22Rv1 (cell line): ENCODE measurements at regions not wholly inside any gene's neighbourhood (a gene's known extent, or its start where the extent isn't known, plus 50 kb on each side); places are given as distances from the start of the nearest gene placed in this dataset.
A peak's percentile ranks its signal among the peaks of the same experiment; 100 is the strongest.

Experiments used
- H3K27ac ChIP-seq: fragments of 450-650 bp; 2 replicates; pipeline ENCODE4 v1.5.1; 2017
- ZFX ChIP-seq: fragments of 450-650 bp; IDR thresholded peaks from 2 replicates; pipeline ENCODE4 v1.6.1; 2017; ENCODE audit warnings: antibody characterized with exemption, borderline replicate concordance
- TF ChIP-seq, protein P1 (sequence below): fragments of 450-650 bp; IDR thresholded peaks from 2 replicates; pipeline ENCODE4 v1.5.1; 2017; ENCODE audit warnings: mild to moderate bottlenecking

DNA sequence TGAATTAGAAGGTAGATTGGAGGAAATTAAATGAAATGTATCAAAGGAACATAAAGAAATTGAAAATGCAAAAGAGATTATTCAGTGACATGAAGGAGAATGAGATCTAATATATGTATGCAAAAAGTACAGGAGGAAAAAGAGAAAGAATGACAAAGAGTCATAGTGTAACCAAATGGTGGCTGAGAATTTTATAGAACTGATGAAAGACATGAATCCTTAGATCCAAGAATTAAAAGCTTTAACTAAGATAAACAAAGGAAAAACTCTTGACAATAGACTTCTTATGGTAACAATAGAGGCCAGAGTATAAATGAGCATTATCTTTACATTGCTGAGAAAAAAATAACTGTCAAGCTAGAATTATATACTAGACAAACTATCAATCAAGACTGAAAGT lies 505.4 kb upstream of the CD180 start:
- no peak overlapping the region for H3K27ac ChIP-seq
- TF ChIP-seq, protein P1, sequence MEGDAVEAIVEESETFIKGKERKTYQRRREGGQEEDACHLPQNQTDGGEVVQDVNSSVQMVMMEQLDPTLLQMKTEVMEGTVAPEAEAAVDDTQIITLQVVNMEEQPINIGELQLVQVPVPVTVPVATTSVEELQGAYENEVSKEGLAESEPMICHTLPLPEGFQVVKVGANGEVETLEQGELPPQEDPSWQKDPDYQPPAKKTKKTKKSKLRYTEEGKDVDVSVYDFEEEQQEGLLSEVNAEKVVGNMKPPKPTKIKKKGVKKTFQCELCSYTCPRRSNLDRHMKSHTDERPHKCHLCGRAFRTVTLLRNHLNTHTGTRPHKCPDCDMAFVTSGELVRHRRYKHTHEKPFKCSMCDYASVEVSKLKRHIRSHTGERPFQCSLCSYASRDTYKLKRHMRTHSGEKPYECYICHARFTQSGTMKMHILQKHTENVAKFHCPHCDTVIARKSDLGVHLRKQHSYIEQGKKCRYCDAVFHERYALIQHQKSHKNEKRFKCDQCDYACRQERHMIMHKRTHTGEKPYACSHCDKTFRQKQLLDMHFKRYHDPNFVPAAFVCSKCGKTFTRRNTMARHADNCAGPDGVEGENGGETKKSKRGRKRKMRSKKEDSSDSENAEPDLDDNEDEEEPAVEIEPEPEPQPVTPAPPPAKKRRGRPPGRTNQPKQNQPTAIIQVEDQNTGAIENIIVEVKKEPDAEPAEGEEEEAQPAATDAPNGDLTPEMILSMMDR = no peak
- no peak for TF ChIP-seq ZFX

DNA sequence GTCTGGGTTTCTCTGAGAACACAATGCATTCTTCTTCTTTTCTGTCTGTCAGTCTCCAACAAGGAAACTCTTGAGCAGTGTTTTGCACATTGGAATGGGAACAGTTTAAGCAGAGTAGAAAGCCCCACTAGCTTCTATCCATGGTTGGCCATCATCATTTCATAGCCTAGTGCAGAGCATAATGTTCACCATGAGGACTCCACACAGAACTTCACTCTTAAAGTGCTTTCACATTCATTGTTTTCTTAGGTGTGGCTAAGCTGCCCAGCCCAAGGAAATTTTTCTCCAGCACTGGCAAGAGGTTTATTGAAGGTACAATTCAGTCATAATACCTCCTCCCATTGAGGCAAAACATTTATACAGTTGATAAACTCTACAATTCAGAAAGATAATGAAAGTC lies 503.0 kb upstream of the CD180 start:
- peak overlapping the region; percentile 52 for H3K27ac ChIP-seq
- TF ChIP-seq ZFX = no peak
- TF ChIP-seq, protein P1 = no peak

DNA sequence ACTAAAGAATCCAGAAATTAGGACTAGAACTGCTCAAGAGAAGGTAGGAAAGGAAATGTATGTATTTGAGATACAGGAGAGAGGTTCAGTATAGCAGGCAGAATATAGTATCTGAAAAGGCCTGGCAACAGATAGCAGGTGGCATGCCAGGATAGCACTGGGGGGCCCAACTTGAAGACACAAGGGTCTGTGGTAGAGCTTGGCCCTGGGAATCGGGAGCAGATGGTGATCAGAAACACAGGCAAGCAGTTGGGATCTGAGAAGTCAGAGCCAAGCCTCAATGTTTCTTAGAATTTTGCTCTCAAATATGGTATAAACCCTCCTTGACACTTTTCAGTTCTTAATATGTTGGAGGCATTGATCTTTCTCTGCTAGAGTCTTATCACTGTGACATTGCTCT lies 499.8 kb upstream of the CD180 start:
- no peak overlapping the region for H3K27ac ChIP-seq
- no peak for TF ChIP-seq ZFX
- TF ChIP-seq, protein P1 = no peak

DNA sequence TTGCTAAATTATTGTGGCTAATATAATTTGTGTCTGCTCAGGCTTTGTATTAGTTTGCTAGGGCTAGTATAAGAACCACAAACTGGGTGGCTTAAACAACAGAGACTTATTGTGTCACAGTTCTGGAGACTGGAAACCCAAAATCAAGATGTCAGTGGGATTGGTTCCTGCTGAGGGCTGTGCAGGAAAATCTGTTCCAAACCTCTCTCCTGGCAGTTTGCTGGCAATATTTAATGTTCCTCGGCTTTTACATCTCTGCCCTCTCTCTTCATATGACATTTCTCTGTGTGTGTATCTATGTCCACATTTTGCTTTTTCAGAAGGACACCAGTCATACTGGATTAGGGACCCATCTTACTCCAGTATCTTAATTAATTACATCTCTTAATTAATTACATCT lies 498.8 kb upstream of the CD180 start:
- TF ChIP-seq, protein P1 = no peak
- TF ChIP-seq ZFX = no peak
- no peak overlapping the region for H3K27ac ChIP-seq

DNA sequence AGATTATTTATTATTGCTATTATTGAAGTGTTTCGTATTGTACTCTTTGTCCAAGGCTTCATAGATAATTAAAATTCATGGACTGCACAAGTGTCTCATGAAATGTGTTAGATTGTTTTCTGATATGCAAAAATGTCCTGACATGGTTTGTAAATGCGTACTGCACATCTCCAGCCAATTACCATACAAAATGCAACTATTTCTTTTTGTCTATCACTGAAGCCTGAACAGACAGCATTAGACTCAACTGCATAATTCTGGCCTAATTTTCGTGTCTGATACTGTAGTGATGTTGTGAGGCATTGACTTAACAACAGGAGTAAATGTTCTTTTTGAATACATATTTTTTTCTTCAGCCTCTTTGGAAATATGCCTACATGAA lies 498.2 kb upstream of the CD180 start:
- no peak for TF ChIP-seq ZFX
- TF ChIP-seq, protein P1 = no peak
- H3K27ac ChIP-seq = no peak overlapping the region

DNA sequence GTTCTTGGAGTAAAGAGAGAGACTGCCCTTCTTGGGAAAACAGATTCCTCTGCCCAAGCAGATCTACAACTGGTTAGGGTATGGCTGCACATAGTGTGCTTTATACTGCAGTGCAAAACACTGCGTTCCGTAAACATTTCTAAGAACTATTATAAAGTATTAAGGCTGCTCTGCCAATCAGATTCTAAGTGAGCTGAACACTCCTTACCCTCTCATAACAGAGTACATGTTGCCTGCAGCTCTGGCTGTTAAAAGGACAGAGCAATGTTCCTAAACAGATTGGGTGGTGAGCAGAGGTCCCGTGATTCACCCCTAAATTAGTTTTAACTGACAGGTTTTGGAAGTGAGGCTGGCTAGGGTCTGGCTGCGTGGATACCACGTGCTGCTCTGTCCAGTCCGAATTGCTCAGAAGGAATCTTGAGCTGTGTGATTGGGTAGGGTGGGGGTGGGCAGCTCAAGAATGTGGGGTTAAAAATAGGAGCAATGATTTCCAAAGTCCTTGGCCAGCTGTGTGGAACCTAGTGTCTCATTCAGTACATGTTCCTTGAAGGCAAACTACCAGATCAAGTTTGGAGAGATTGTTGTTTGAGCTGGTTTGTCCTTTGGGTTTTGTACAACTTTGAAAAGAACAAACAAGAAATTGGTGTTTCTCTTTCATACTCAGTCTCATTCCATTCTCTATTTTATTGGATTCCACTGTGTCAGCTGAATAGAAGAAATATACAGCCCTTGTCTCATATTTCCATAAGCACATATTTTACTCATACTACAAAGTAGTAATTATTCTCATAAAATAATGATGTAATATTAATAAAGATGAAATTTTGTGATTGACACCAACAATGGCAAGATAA lies 497.6 kb upstream of the CD180 start:
- H3K27ac ChIP-seq = no peak overlapping the region
- TF ChIP-seq, protein P1 = no peak
- no peak for TF ChIP-seq ZFX

DNA sequence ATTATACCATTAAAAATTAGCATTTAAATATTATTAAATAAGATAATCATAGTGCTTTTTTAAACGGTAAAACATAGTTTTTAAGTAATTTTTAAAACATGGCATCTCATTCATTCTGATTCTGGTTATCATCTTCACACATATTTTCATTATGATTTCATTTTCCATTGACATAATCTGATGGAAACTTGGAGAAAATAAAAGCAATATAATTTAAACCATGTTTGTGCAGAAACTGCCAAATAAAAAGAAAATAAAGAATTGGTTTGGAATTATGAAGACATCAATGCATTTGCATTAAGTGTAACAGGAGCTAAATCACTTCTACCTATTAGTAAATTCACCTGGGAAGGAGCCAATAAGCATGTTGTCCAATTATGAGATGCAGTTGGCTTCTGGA lies 490.1 kb upstream of the CD180 start:
- TF ChIP-seq ZFX = no peak
- TF ChIP-seq, protein P1 = no peak
- no peak overlapping the region for H3K27ac ChIP-seq
